Endodermal cell (in vitro differentiated cells): ENCODE measurements at regions not wholly inside any gene's neighbourhood (a gene's known extent, or its start where the extent isn't known, plus 50 kb on each side); places are given as distances from the start of the nearest gene placed in this dataset.

ENCODE experiments used
- DNase-seq: peaks from one replicate; pipeline ENCODE4 v3.0.0-alpha.2; 2017
- H3K27ac ChIP-seq: 2 replicates; pipeline ENCODE4 v1.5.1; 2013; ENCODE audit warnings: mild to moderate bottlenecking, low read depth, low read length, moderate library complexity
- H3K27me3 ChIP-seq: 2 replicates; pipeline ENCODE4 v1.6.1; 2013; ENCODE audit warnings: mild to moderate bottlenecking, low read length, moderate library complexity; ENCODE audit not compliant: insufficient read depth, control insufficient read depth, poor library complexity, severe bottlenecking
- H3K36me3 ChIP-seq: 2 replicates; pipeline ENCODE4 v1.7.0; 2013; ENCODE audit warnings: mild to moderate bottlenecking, low read length, moderate library complexity; ENCODE audit not compliant: control insufficient read depth, insufficient read depth
- H3K4me1 ChIP-seq: one replicate; pipeline ENCODE4 v1.7.0; 2013; ENCODE audit warnings: low read length; ENCODE audit not compliant: control insufficient read depth, insufficient read depth
- H3K4me3 ChIP-seq: 2 replicates; pipeline ENCODE4 v1.5.1; 2013; ENCODE audit warnings: mild to moderate bottlenecking, low read length, moderate library complexity
- H3K9ac ChIP-seq: 2 replicates; pipeline ENCODE4 v1.6.1; 2013; ENCODE audit warnings: mild to moderate bottlenecking, low read length, moderate library complexity; ENCODE audit not compliant: poor library complexity, severe bottlenecking; ENCODE audit errors: extremely low read depth
- H3K9me3 ChIP-seq: 2 replicates; pipeline ENCODE4 v1.6.1; 2013; ENCODE audit warnings: mild to moderate bottlenecking, low read length, moderate library complexity; ENCODE audit not compliant: control insufficient read depth
- H3K27ac Mint-ChIP-seq: 2 replicates; pipeline ENCODE4 v1.8.0; 2020; ENCODE audit warnings: mixed read lengths
- H3K27me3 Mint-ChIP-seq: 2 replicates; pipeline ENCODE4 v1.8.0; 2021; ENCODE audit warnings: mild to moderate bottlenecking, mixed read lengths; ENCODE audit not compliant: insufficient read depth
- H3K36me3 Mint-ChIP-seq: 2 replicates; pipeline ENCODE4 v1.8.0; 2020; ENCODE audit warnings: low read depth, mixed read lengths
- H3K4me1 Mint-ChIP-seq: 2 replicates; pipeline ENCODE4 v1.8.0; 2020; ENCODE audit warnings: mixed read lengths
- H3K4me3 Mint-ChIP-seq: 2 replicates; pipeline ENCODE4 v1.8.0; 2020; ENCODE audit warnings: mild to moderate bottlenecking, moderate library complexity, mixed read lengths
- H3K9me3 Mint-ChIP-seq: 2 replicates; pipeline ENCODE4 v1.8.0; 2020; ENCODE audit warnings: mild to moderate bottlenecking, mixed read lengths
- CTCF ChIP-seq: fragments of 200-600 bp; sonication (generic); conservative IDR thresholded peaks from 2 replicates; pipeline ENCODE4 v1.5.0; 2021; ENCODE audit warnings: antibody characterized with exemption, mild to moderate bottlenecking
- WGBS, 2 experiments: methylation state at CpG; one replicate each; pipeline versions ENCODE4 v1.1.5 to v1.1.7; 2013; ENCODE audit warnings: missing lambda C conversion rate in 2 of 2, mixed read lengths in 1 of 2; ENCODE audit not compliant: insufficient coverage in 1 of 2, insufficient read length in 1 of 2; 5-methylcytosine and 5-hydroxymethylcytosine counted together

DNA sequence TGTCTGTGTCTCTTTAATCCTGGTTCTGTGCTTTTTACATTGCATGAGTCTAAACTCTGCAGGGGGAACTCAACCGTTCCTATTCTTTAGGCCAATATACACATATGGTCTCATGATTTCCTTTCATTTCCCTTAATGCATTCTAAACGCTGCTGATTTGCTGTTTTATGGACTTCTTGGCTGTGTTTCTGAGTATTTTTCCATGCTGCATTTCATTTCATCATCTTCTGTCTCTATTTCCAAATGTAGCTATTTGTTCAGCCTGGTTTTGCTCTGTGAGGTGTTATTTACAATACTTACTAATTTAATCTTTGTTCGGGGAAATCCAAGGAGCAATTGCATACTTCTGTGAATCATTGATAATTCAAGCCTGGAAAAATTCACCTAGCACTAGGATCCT is 897.2 kb downstream of the TSN start:
- 88 to 90% methylated on average over 2 to 3 of the region's 3 CpGs for WGBS, 2 experiments
- H3K4me1 Mint-ChIP-seq: peaks cover 17% of the 10 kb centered on the region

DNA sequence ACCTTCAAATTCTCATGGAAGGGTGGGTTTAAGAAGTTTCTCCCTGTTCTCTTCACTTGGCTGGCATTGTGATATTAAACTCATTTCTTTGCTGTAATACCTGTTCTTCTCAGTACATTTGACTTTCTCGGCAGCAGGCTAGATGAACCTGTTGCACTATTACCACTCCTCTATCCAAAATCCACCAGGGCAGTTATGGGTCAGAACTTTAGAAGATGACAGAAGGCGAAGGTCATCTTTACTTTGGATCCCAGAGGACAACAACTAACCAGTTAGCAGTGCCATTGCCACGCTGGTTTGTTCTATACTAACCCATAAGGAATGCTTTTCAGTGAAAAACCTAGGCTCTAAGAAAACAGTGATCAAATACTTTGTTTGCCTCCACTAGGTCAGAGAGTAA is 901.0 kb downstream of the TSN start:
- no peaks in the 10 kb centered on the region for H3K9me3 ChIP-seq
- Mint-ChIP-seq H3K4me1 (peaks cover 20% of the 10 kb centered on the region), H3K9me3 (no peaks in the 10 kb centered on the region), H3K27me3 (peaks cover 28% of the 10 kb centered on the region), H3K27ac (no peak overlapping the region), H3K36me3 (no peaks in the 10 kb centered on the region), H3K4me3 (no peak overlapping the region)
- no peak for TF ChIP-seq CTCF
- H3K4me3 ChIP-seq: no peak overlapping the region
- no peak for DNase-seq
- WGBS, 2 experiments: 86 to 97% methylated on average over 3 of the region's 3 CpGs
- no peaks in the 10 kb centered on the region for H3K4me1 ChIP-seq
- no peak overlapping the region for H3K9ac ChIP-seq
- peaks cover 19% of the 10 kb centered on the region for H3K27me3 ChIP-seq
- H3K36me3 ChIP-seq: no peaks in the 10 kb centered on the region
- H3K27ac ChIP-seq: no peak overlapping the region

More for the DNA sequence above, 897.2 kb downstream of the TSN start:
- peaks cover 5% of the 10 kb centered on the region for H3K27me3 Mint-ChIP-seq
- Histone ChIP-seq H3K36me3 (no peaks in the 10 kb centered on the region), H3K27me3 (no peaks in the 10 kb centered on the region), H3K4me1 (no peaks in the 10 kb centered on the region), H3K27ac (no peak overlapping the region), H3K4me3 (no peak overlapping the region), H3K9ac (no peak overlapping the region), H3K9me3 (no peaks in the 10 kb centered on the region)
- H3K9me3 Mint-ChIP-seq: no peaks in the 10 kb centered on the region
- no peaks in the 10 kb centered on the region for H3K36me3 Mint-ChIP-seq
- no peak for DNase-seq
- no peak for TF ChIP-seq CTCF
- H3K27ac Mint-ChIP-seq: no peak overlapping the region
- H3K4me3 Mint-ChIP-seq: no peak overlapping the region

GRCh38 chr2:122660786-122661634 is 905.6 kb downstream of the TSN start:
- Histone ChIP-seq H3K27me3 (peaks cover 33% of the 10 kb centered on the region), H3K36me3 (no peaks in the 10 kb centered on the region), H3K9me3 (no peaks in the 10 kb centered on the region), H3K27ac (no peak overlapping the region), H3K4me3 (peak overlapping the region; percentile 57), H3K4me1 (no peaks in the 10 kb centered on the region), H3K9ac (no peak overlapping the region)
- Mint-ChIP-seq H3K36me3 (no peaks in the 10 kb centered on the region), H3K27me3 (peaks cover 51% of the 10 kb centered on the region), H3K4me3 (peak overlapping the region; percentile 52), H3K27ac (peak overlapping the region; percentile 10), H3K9me3 (no peaks in the 10 kb centered on the region), H3K4me1 (peaks cover 12% of the 10 kb centered on the region)
- DNase-seq: peak; percentile 86
- 6 to 17% methylated on average over 10 to 30 of the region's 30 CpGs for WGBS, 2 experiments
- no peak for TF ChIP-seq CTCF
